Muscle layer of duodenum (tissue), 2 donors: ENCODE measurements at regions not wholly inside any gene's neighbourhood (a gene's known extent, or its start where the extent isn't known, plus 50 kb on each side); places are given as distances from the start of the nearest gene placed in this dataset.

Experiments
- H3K27ac ChIP-seq: one replicate; pipeline ENCODE4 v1.7.0; 2013; ENCODE audit warnings: mild to moderate bottlenecking, low read length
- H3K27me3 ChIP-seq: one replicate; pipeline ENCODE4 v1.7.0; 2013; ENCODE audit warnings: low read depth, mild to moderate bottlenecking, control low read depth, low read length
- H3K36me3 ChIP-seq, 2 donors: one replicate each; pipeline ENCODE4 v1.7.0; 2013; ENCODE audit warnings: low read length in 2 of 2, control low read depth in 1 of 2, mild to moderate bottlenecking in 1 of 2; ENCODE audit not compliant: insufficient read depth in 2 of 2, control insufficient read depth in 1 of 2
- H3K4me1 ChIP-seq, 2 donors: one replicate each; pipeline ENCODE4 v1.7.0; 2013; ENCODE audit warnings: low read length in 2 of 2, mild to moderate bottlenecking in 2 of 2, control low read depth in 1 of 2, moderate library complexity in 1 of 2; ENCODE audit not compliant: insufficient read depth in 2 of 2, control insufficient read depth in 1 of 2
- H3K4me3 ChIP-seq, 2 donors: one replicate each; pipeline ENCODE4 v1.7.0; 2013; ENCODE audit warnings: low read length in 2 of 2, low read depth in 1 of 2, mild to moderate bottlenecking in 1 of 2
- H3K9me3 ChIP-seq, 2 donors: one replicate each; pipeline ENCODE4 v1.7.0; 2013; ENCODE audit warnings: low read length in 2 of 2, control low read depth in 1 of 2, mild to moderate bottlenecking in 1 of 2; ENCODE audit not compliant: control insufficient read depth in 1 of 2
- donor health status: healthy.

- H3K9me3 ChIP-seq: no peaks in the 10 kb centered on the region
- no peak overlapping the region for H3K4me3 ChIP-seq
- H3K27me3 ChIP-seq: no peaks in the 10 kb centered on the region
- H3K27ac ChIP-seq: no peak overlapping the region
- no peaks in the 10 kb centered on the region for H3K36me3 ChIP-seq
- no peaks in the 10 kb centered on the region for H3K4me1 ChIP-seq
Observed at GRCh38 chr7:33845991-33846509, 59.3 kb upstream of the BMPER start.

GRCh38 chr7:33849004-33849403 is 56.3 kb upstream of the BMPER start:
- Histone ChIP-seq H3K4me3 (no peak overlapping the region), H3K27ac (no peak overlapping the region), H3K9me3 (no peaks in the 10 kb centered on the region), H3K27me3 (no peaks in the 10 kb centered on the region), H3K4me1 (no peaks in the 10 kb centered on the region), H3K36me3 (no peaks in the 10 kb centered on the region)

- no peaks in the 10 kb centered on the region for H3K4me1 ChIP-seq
- no peak overlapping the region for H3K27ac ChIP-seq
- no peaks in the 10 kb centered on the region for H3K27me3 ChIP-seq
- H3K4me3 ChIP-seq: no peak overlapping the region
- H3K36me3 ChIP-seq: no peaks in the 10 kb centered on the region
- no peaks in the 10 kb centered on the region for H3K9me3 ChIP-seq
Observed at GRCh38 chr7:33849971-33850559, 55.3 kb upstream of the BMPER start.

- Histone ChIP-seq H3K9me3 (no peaks in the 10 kb centered on the region), H3K36me3 (no peaks in the 10 kb centered on the region), H3K27me3 (no peaks in the 10 kb centered on the region), H3K27ac (no peak overlapping the region), H3K4me1 (no peaks in the 10 kb centered on the region), H3K4me3 (no peak overlapping the region)
Observed at GRCh38 chr7:33850768-33851167, 54.6 kb upstream of the BMPER start.

- H3K27me3 ChIP-seq: no peaks in the 10 kb centered on the region
- no peak overlapping the region for H3K4me3 ChIP-seq
- H3K27ac ChIP-seq: no peak overlapping the region
- H3K9me3 ChIP-seq: no peaks in the 10 kb centered on the region
- H3K4me1 ChIP-seq: no peaks in the 10 kb centered on the region
- no peaks in the 10 kb centered on the region for H3K36me3 ChIP-seq
Observed at GRCh38 chr7:33852838-33853237, 52.5 kb upstream of the BMPER start.

GRCh38 chr7:33853361-33854062 is 51.8 kb upstream of the BMPER start:
- no peaks in the 10 kb centered on the region for H3K4me1 ChIP-seq
- H3K36me3 ChIP-seq: no peaks in the 10 kb centered on the region
- H3K27ac ChIP-seq: no peak overlapping the region
- no peaks in the 10 kb centered on the region for H3K27me3 ChIP-seq
- H3K4me3 ChIP-seq: no peak overlapping the region
- no peaks in the 10 kb centered on the region for H3K9me3 ChIP-seq

GRCh38 chr7:33854178-33854577 is 51.2 kb upstream of the BMPER start:
- Histone ChIP-seq H3K4me1 (no peaks in the 10 kb centered on the region), H3K27me3 (no peaks in the 10 kb centered on the region), H3K36me3 (no peaks in the 10 kb centered on the region), H3K27ac (no peak overlapping the region), H3K9me3 (no peaks in the 10 kb centered on the region), H3K4me3 (no peak overlapping the region)

- Histone ChIP-seq H3K36me3 (no peaks in the 10 kb centered on the region), H3K27ac (no peak overlapping the region), H3K9me3 (no peaks in the 10 kb centered on the region), H3K27me3 (no peaks in the 10 kb centered on the region), H3K4me3 (no peak overlapping the region), H3K4me1 (no peaks in the 10 kb centered on the region)
Observed at GRCh38 chr7:33854801-33855350, 50.5 kb upstream of the BMPER start.
